ENCODE measurements at regions not wholly inside any gene's neighbourhood (a gene's known extent, or its start where the extent isn't known, plus 50 kb on each side); places are given as distances from the start of the nearest gene placed in this dataset.

DNA sequence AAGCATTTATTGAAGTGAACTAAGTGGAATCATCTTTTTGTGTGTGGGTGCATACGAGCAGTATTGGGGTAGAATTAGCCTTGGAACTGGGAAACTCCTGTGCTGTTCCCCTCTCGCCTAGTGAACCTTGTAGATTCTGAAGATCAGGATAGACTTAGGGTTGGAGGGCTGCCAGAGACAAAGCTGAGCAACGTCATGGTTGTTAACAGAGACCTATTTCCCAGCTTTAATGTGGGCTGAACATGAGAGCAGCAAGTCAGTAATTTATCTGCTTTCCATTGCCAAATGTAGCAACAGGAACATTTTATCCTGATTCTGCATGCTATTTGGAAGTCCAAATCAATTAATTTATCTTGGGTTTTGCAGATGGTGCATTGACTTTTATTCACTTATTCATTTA is 246.6 kb downstream of the IL20RB start:
- Mint-ChIP-seq H3K9me3 (ENCODE audit: unreplicated experiment) (peaks cover under 1% of the 10 kb centered on the region), H3K4me1 (ENCODE audit: low read depth, unreplicated experiment) (peaks cover 2% of the 10 kb centered on the region), H3K27me3 (ENCODE audit: unreplicated experiment) (no peaks in the 10 kb centered on the region), H3K36me3 (ENCODE audit: unreplicated experiment) (peaks cover 7% of the 10 kb centered on the region), H3K27ac (ENCODE audit: unreplicated experiment) (no peak overlapping the region), H3K4me3 (ENCODE audit: unreplicated experiment) (no peak overlapping the region)
- no peak for DNase-seq
- TF ChIP-seq, protein P1, sequence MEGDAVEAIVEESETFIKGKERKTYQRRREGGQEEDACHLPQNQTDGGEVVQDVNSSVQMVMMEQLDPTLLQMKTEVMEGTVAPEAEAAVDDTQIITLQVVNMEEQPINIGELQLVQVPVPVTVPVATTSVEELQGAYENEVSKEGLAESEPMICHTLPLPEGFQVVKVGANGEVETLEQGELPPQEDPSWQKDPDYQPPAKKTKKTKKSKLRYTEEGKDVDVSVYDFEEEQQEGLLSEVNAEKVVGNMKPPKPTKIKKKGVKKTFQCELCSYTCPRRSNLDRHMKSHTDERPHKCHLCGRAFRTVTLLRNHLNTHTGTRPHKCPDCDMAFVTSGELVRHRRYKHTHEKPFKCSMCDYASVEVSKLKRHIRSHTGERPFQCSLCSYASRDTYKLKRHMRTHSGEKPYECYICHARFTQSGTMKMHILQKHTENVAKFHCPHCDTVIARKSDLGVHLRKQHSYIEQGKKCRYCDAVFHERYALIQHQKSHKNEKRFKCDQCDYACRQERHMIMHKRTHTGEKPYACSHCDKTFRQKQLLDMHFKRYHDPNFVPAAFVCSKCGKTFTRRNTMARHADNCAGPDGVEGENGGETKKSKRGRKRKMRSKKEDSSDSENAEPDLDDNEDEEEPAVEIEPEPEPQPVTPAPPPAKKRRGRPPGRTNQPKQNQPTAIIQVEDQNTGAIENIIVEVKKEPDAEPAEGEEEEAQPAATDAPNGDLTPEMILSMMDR (IDR thresholded peaks at IDR 0.05; ENCODE audit: partially characterized antibody, unreplicated experiment): no peak

DNA sequence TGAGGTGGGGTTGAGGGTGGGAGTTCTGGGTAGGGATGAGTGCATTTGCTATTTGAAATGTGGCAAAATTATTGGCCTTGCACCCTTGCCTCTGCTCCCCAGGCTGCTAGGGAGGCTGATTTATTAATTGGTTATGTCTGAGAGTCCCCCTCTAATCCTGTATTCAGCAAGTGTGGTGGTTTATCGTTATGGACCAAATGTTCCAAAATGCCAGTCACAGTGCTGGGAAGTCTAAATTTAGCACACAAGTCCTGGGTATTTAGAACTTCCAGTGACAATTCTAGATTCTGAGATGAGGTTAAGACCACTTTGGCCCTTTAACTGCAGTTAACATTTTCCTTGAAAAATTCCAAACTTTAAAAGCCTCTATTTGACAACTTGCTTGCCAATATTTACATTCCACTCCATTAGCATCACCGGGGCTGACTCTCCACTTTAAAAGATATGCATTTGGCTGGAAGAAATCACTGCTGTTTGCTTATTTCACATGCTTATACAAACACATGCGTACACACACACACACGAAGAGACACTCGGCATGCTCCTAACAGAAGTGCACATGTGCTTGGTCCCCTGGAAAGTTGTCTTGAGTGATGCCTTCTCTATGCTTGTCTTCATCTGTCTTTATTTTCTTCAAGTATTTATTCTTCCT is 247.7 kb downstream of the IL20RB start:
- TF ChIP-seq, protein P1 (IDR thresholded peaks at IDR 0.05; ENCODE audit: partially characterized antibody, unreplicated experiment): no peak
- Mint-ChIP-seq H3K36me3 (ENCODE audit: unreplicated experiment) (no peaks in the 10 kb centered on the region), H3K27me3 (ENCODE audit: unreplicated experiment) (no peaks in the 10 kb centered on the region), H3K4me3 (ENCODE audit: unreplicated experiment) (no peak overlapping the region), H3K27ac (ENCODE audit: unreplicated experiment) (no peak overlapping the region), H3K4me1 (ENCODE audit: low read depth, unreplicated experiment) (peaks cover 2% of the 10 kb centered on the region), H3K9me3 (ENCODE audit: unreplicated experiment) (no peaks in the 10 kb centered on the region)
- DNase-seq: no peak

DNA sequence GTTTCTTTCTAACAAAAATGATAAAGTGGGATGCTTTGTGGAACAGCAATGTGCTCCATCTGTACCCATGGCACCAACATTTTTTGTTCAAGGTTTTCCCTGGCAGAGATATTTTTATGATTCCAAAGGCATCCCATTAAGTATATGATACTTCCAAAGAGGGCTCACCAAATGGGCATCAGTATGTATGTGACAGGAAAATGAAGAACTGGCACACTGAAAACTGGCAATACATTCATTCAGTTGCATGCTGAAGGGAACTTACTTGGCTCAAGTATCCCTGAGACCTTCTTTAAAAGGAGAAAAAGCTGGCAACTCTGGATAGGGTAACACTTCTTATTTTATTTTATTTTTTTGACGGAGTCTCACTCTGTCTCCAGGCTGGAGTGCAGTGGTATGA is 249.8 kb downstream of the IL20RB start:
- TF ChIP-seq, protein P1 (IDR thresholded peaks at IDR 0.05; ENCODE audit: partially characterized antibody, unreplicated experiment): no peak

DNA sequence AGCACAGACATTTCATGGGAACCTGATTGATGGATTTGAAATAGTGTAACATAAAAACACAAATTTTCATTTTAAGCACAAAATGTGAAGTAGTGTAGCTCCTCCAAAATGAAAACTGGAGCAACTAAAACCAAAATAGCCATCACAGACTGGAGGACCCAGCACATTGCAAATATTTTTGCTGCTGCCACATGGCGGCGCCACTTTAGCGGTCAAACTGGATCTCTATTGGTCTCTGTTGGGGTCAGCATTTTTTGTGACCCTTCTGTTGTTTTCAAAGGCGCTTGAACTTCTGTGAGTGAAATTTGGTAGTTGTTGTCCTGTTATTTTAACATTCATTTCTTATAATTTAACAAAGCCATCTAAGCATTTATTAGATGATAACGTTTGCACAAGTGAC is 259.9 kb downstream of the IL20RB start:
- Mint-ChIP-seq H3K9me3 (ENCODE audit: unreplicated experiment) (peaks cover 2% of the 10 kb centered on the region), H3K36me3 (ENCODE audit: unreplicated experiment) (peaks cover 8% of the 10 kb centered on the region), H3K4me1 (ENCODE audit: low read depth, unreplicated experiment) (peaks cover 11% of the 10 kb centered on the region), H3K27ac (ENCODE audit: unreplicated experiment) (no peak overlapping the region), H3K4me3 (ENCODE audit: unreplicated experiment) (no peak overlapping the region), H3K27me3 (ENCODE audit: unreplicated experiment) (peaks cover 1% of the 10 kb centered on the region)
- DNase-seq: peak; percentile 59
- TF ChIP-seq, protein P1 (IDR thresholded peaks at IDR 0.05; ENCODE audit: partially characterized antibody, unreplicated experiment): peak; percentile 63

More for the DNA sequence above, 249.8 kb downstream of the IL20RB start:
- Mint-ChIP-seq H3K27ac (ENCODE audit: unreplicated experiment) (no peak overlapping the region), H3K4me3 (ENCODE audit: unreplicated experiment) (no peak overlapping the region), H3K36me3 (ENCODE audit: unreplicated experiment) (no peaks in the 10 kb centered on the region), H3K4me1 (ENCODE audit: low read depth, unreplicated experiment) (peaks cover 2% of the 10 kb centered on the region), H3K9me3 (ENCODE audit: unreplicated experiment) (peaks cover 5% of the 10 kb centered on the region), H3K27me3 (ENCODE audit: unreplicated experiment) (no peaks in the 10 kb centered on the region)
- DNase-seq: no peak

DNA sequence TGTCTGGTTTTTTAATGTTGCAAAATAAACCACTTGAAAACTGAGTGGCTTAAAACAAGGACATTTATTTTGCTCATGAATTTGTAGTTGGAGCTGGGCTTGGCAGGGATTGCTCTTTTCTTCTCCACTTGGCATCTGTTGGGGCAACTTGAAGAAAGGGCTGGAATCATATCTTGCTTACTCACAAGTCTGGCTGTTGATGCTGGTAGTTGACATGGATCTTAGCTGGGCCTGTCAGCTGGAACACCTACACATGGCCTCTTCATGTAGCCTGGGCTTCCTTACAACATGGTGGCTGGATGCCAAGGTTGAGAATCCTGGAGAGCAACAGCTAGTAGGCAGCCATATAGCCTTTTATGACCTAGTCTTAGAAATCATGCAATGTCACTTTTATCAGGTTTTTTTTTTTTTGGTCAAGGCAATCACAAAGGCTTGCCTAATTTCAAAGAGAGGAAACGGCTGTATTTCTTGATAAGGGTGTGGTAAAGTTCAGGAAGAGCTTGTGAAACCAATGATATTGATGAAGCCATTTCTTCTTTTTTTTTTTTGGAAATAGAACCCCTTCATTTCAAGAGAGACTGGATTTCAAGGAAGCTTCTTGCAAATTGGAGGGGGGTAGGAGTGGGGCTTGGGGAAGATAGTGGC is 262.1 kb downstream of the IL20RB start:
- H3K27ac Mint-ChIP-seq (ENCODE audit: unreplicated experiment): no peak overlapping the region
- H3K27me3 Mint-ChIP-seq (ENCODE audit: unreplicated experiment): peaks cover 1% of the 10 kb centered on the region
- TF ChIP-seq, protein P1 (IDR thresholded peaks at IDR 0.05; ENCODE audit: partially characterized antibody, unreplicated experiment): no peak
- no peak for DNase-seq
- H3K9me3 Mint-ChIP-seq (ENCODE audit: unreplicated experiment): no peaks in the 10 kb centered on the region
- H3K36me3 Mint-ChIP-seq (ENCODE audit: unreplicated experiment): no peaks in the 10 kb centered on the region
- peaks cover 13% of the 10 kb centered on the region for H3K4me1 Mint-ChIP-seq (ENCODE audit: low read depth, unreplicated experiment)
- no peak overlapping the region for H3K4me3 Mint-ChIP-seq (ENCODE audit: unreplicated experiment)
